Neuronal stem cell (in vitro differentiated cells): ENCODE measurements at regions not wholly inside any gene's neighbourhood (a gene's known extent, or its start where the extent isn't known, plus 50 kb on each side); places are given as distances from the start of the nearest gene placed in this dataset.

Experiments used
- DNase-seq: peaks from one replicate; pipeline ENCODE4 v3.0.0-alpha.2; 2013; ENCODE audit warnings: low spot score
- H2AFZ ChIP-seq: one replicate; pipeline ENCODE4 v1.6.1; 2013; ENCODE audit warnings: mild to moderate bottlenecking, low read length, inconsistent platforms
- H2AK5ac ChIP-seq: 2 replicates; pipeline ENCODE4 v1.6.1; 2013; ENCODE audit warnings: low read depth, mild to moderate bottlenecking, inconsistent platforms, low read length, moderate library complexity, mixed read lengths
- H2BK120ac ChIP-seq: 2 replicates; pipeline ENCODE4 v1.6.1; 2013; ENCODE audit warnings: low read depth, mild to moderate bottlenecking, inconsistent platforms, low read length, moderate library complexity, mixed read lengths
- H2BK12ac ChIP-seq: one replicate; pipeline ENCODE4 v1.6.1; 2013; ENCODE audit warnings: low read length, inconsistent platforms
- H2BK15ac ChIP-seq: 2 replicates; pipeline ENCODE4 v1.6.1; 2013; ENCODE audit warnings: mild to moderate bottlenecking, low read length, inconsistent platforms, mixed read lengths
- H2BK5ac ChIP-seq: one replicate; pipeline ENCODE4 v1.6.1; 2013; ENCODE audit warnings: inconsistent platforms, mild to moderate bottlenecking, low read length, moderate library complexity
- H3K14ac ChIP-seq: one replicate; pipeline ENCODE4 v1.6.1; 2013; ENCODE audit warnings: low read length, inconsistent platforms
- H3K18ac ChIP-seq: 2 replicates; pipeline ENCODE4 v1.6.1; 2013; ENCODE audit warnings: low read length, inconsistent platforms
- H3K23ac ChIP-seq: 2 replicates; pipeline ENCODE4 v1.6.1; 2013; ENCODE audit warnings: low read depth, mild to moderate bottlenecking, mixed read lengths, low read length, inconsistent platforms; ENCODE audit not compliant: poor library complexity
- H3K27ac ChIP-seq: replicated peaks from 3 replicates; pipeline ENCODE4 v1.5.1; 2013; ENCODE audit warnings: low read length, inconsistent platforms
- H3K27me3 ChIP-seq, 3 experiments: 2 replicates each; pipeline ENCODE4 v1.6.1; 2013; ENCODE audit warnings: low read length in 3 of 3, mild to moderate bottlenecking in 2 of 3, inconsistent platforms in 1 of 3, low read depth in 1 of 3, mixed read lengths in 1 of 3, moderate library complexity in 1 of 3; ENCODE audit not compliant: control insufficient read depth in 3 of 3, insufficient read depth in 3 of 3
- H3K36me3 ChIP-seq, 2 donors: replicated peaks in 1 of 2; 2 replicates each; pipeline ENCODE4 v1.6.1; 2013; ENCODE audit warnings: low read length in 2 of 2; ENCODE audit not compliant: control insufficient read depth in 2 of 2, insufficient read depth in 2 of 2
- H3K4ac ChIP-seq: 2 replicates; pipeline ENCODE4 v1.6.1; 2013; ENCODE audit warnings: inconsistent platforms, mild to moderate bottlenecking, low read length, moderate library complexity
- H3K4me1 ChIP-seq, 2 donors: 1 replicate in 1 of 2; 2 replicates in 1 of 2; pipeline ENCODE4 v1.6.1; 2013; ENCODE audit warnings: low read length in 2 of 2, low read depth in 1 of 2; ENCODE audit not compliant: control insufficient read depth in 2 of 2, insufficient read depth in 1 of 2
- H3K4me2 ChIP-seq: one replicate; pipeline ENCODE4 v1.6.1; 2013; ENCODE audit warnings: mild to moderate bottlenecking, low read length, inconsistent platforms; ENCODE audit not compliant: insufficient read depth, poor library complexity, severe bottlenecking
- H3K4me3 ChIP-seq, 2 donors: 2 replicates each; pipeline ENCODE4 v1.5.1; 2013; ENCODE audit warnings: low read length in 2 of 2, mild to moderate bottlenecking in 2 of 2, inconsistent platforms in 1 of 2, moderate library complexity in 1 of 2
- H3K79me1 ChIP-seq: one replicate; pipeline ENCODE4 v1.6.1; 2013; ENCODE audit warnings: low read depth, mild to moderate bottlenecking, inconsistent platforms, low read length, moderate library complexity
- H3K9ac ChIP-seq: one replicate; pipeline ENCODE4 v1.6.1; 2013; ENCODE audit warnings: mild to moderate bottlenecking, low read depth, low read length, inconsistent platforms; ENCODE audit not compliant: poor library complexity
- H3K9me3 ChIP-seq, 2 donors: replicated peaks in 1 of 2; 2 replicates each; pipeline versions ENCODE3 to v1.6.1; 2013; ENCODE audit warnings: low read length in 2 of 2, mild to moderate bottlenecking in 2 of 2, inconsistent platforms in 1 of 2, low read depth in 1 of 2, mixed read lengths in 1 of 2, moderate library complexity in 1 of 2; ENCODE audit not compliant: control insufficient read depth in 2 of 2, insufficient read depth in 1 of 2
- H4K8ac ChIP-seq: one replicate; pipeline ENCODE4 v1.6.1; 2013; ENCODE audit warnings: low read depth, mild to moderate bottlenecking, inconsistent platforms, low read length, moderate library complexity
- H4K91ac ChIP-seq: one replicate; pipeline ENCODE4 v1.6.1; 2013; ENCODE audit warnings: low read length, low read depth, mild to moderate bottlenecking, inconsistent platforms; ENCODE audit not compliant: poor library complexity
- WGBS, 2 donors: extraction: QIAGEN DNeasy Blood & Tissue Kit; methylation state at CpG; one replicate each; pipeline ENCODE4 v1.1.7; 2013; ENCODE audit warnings: missing lambda C conversion rate in 2 of 2, mixed read lengths in 1 of 2; ENCODE audit not compliant: insufficient read length in 2 of 2, insufficient replicate concordance in 1 of 2; ENCODE audit errors: extremely low coverage in 2 of 2; 5-methylcytosine and 5-hydroxymethylcytosine counted together

GRCh38 chr5:1735320-1735970, 64.2 kb downstream of the MRPL36 start:
- Histone ChIP-seq H3K27me3 (no peaks in the 10 kb centered on the region), H2BK5ac (no peak overlapping the region), H3K18ac (no peak overlapping the region), H3K9me3 (peaks cover 0 to 4% of the 10 kb centered on the region in 2 donors), H3K23ac (no peak overlapping the region), H3K4me3 (no peak overlapping the region), H3K4me1 (no peaks in the 10 kb centered on the region), H4K8ac (no peak overlapping the region), H2BK12ac (no peak overlapping the region), H3K4ac (no peak overlapping the region), H3K9ac (no peak overlapping the region), H2BK15ac (no peak overlapping the region), H2AK5ac (no peak overlapping the region), H3K27ac (no peak overlapping the region), H3K14ac (no peak overlapping the region), H2AFZ (no peak overlapping the region), H3K79me1 (no peaks in the 10 kb centered on the region), H2BK120ac (no peak overlapping the region), H4K91ac (no peak overlapping the region), H3K36me3 (no peaks in the 10 kb centered on the region), H3K4me2 (no peak overlapping the region)
- no CpG with 5 or more reads among the region's 9 CpGs for WGBS, 2 donors
- no peak for DNase-seq

GRCh38 chr5:1734908-1735289, 64.7 kb downstream of the MRPL36 start:
- Histone ChIP-seq H2BK5ac (no peak overlapping the region), H3K18ac (peak overlapping the region; percentile 3), H3K23ac (no peak overlapping the region), H3K4me3 (no peak overlapping the region), H3K4me2 (no peak overlapping the region), H3K27ac (no peak overlapping the region), H3K14ac (no peak overlapping the region), H3K27me3 (no peaks in the 10 kb centered on the region), H3K9ac (no peak overlapping the region), H3K4ac (no peak overlapping the region), H2AK5ac (peak overlapping the region; percentile 91), H4K8ac (no peak overlapping the region), H3K4me1 (no peaks in the 10 kb centered on the region), H4K91ac (no peak overlapping the region), H2AFZ (no peak overlapping the region), H2BK12ac (no peak overlapping the region), H2BK120ac (no peak overlapping the region), H3K79me1 (no peaks in the 10 kb centered on the region), H3K36me3 (no peaks in the 10 kb centered on the region), H2BK15ac (no peak overlapping the region), H3K9me3 (peaks cover 0 to 2% of the 10 kb centered on the region in 2 donors)
- DNase-seq: no peak
- WGBS, 2 donors: no CpG with 5 or more reads among the region's 9 CpGs

GRCh38 chr5:1734271-1734907, 65.2 kb downstream of the MRPL36 start:
- H2BK120ac ChIP-seq: no peak overlapping the region
- H3K36me3 ChIP-seq: no peaks in the 10 kb centered on the region
- H2BK15ac ChIP-seq: no peak overlapping the region
- H3K4me2 ChIP-seq: no peak overlapping the region
- no peaks in the 10 kb centered on the region for H3K9me3 ChIP-seq
- H3K4ac ChIP-seq: no peak overlapping the region
- no peaks in the 10 kb centered on the region for H3K79me1 ChIP-seq
- H2BK12ac ChIP-seq: peak overlapping the region; percentile 84
- no peak overlapping the region for H3K4me3 ChIP-seq
- peak overlapping the region; percentile 91 for H2AK5ac ChIP-seq
- no peak overlapping the region for H3K9ac ChIP-seq
- H3K4me1 ChIP-seq: no peaks in the 10 kb centered on the region
- no peak overlapping the region for H3K27ac ChIP-seq
- no peak overlapping the region for H4K91ac ChIP-seq
- no peak for DNase-seq
- H2BK5ac ChIP-seq: no peak overlapping the region
- no peaks in the 10 kb centered on the region for H3K27me3 ChIP-seq
- H3K23ac ChIP-seq: peak overlapping the region; percentile 43
- peak overlapping the region; percentile 56 for H3K14ac ChIP-seq
- peak overlapping the region; percentile 45 for H3K18ac ChIP-seq
- H4K8ac ChIP-seq: no peak overlapping the region
- no CpG with 5 or more reads among the region's 18 CpGs for WGBS, 2 donors
- H2AFZ ChIP-seq: no peak overlapping the region

- no peak overlapping the region for H3K4me2 ChIP-seq
- no peak overlapping the region for H3K18ac ChIP-seq
- H2AK5ac ChIP-seq: peak overlapping the region; percentile 46
- no peak overlapping the region for H3K14ac ChIP-seq
- peak overlapping the region; percentile 24 for H2BK5ac ChIP-seq
- no peaks in the 10 kb centered on the region for H3K4me1 ChIP-seq
- H3K9ac ChIP-seq: no peak overlapping the region
- no peak overlapping the region for H3K4me3 ChIP-seq
- no peak overlapping the region for H3K23ac ChIP-seq
- H4K8ac ChIP-seq: no peak overlapping the region
- H4K91ac ChIP-seq: no peak overlapping the region
- no peak overlapping the region for H3K4ac ChIP-seq
- H2BK15ac ChIP-seq: peak overlapping the region; percentile 89
- H3K27ac ChIP-seq: no peak overlapping the region
- no peaks in the 10 kb centered on the region for H3K27me3 ChIP-seq
- H3K36me3 ChIP-seq: no peaks in the 10 kb centered on the region
- H2AFZ ChIP-seq: no peak overlapping the region
- H3K9me3 ChIP-seq: no peaks in the 10 kb centered on the region
- H2BK12ac ChIP-seq: no peak overlapping the region
- H2BK120ac ChIP-seq: no peak overlapping the region
- no CpG with 5 or more reads among the region's 7 CpGs for WGBS, 2 donors
- no peaks in the 10 kb centered on the region for H3K79me1 ChIP-seq
- no peak for DNase-seq
Measured at GRCh38 chr5:1733369-1733768, 66.3 kb downstream of the MRPL36 start.
